ENCODE measurements at regions not wholly inside any gene's neighbourhood (a gene's known extent, or its start where the extent isn't known, plus 50 kb on each side); places are given as distances from the start of the nearest gene placed in this dataset.

DNA sequence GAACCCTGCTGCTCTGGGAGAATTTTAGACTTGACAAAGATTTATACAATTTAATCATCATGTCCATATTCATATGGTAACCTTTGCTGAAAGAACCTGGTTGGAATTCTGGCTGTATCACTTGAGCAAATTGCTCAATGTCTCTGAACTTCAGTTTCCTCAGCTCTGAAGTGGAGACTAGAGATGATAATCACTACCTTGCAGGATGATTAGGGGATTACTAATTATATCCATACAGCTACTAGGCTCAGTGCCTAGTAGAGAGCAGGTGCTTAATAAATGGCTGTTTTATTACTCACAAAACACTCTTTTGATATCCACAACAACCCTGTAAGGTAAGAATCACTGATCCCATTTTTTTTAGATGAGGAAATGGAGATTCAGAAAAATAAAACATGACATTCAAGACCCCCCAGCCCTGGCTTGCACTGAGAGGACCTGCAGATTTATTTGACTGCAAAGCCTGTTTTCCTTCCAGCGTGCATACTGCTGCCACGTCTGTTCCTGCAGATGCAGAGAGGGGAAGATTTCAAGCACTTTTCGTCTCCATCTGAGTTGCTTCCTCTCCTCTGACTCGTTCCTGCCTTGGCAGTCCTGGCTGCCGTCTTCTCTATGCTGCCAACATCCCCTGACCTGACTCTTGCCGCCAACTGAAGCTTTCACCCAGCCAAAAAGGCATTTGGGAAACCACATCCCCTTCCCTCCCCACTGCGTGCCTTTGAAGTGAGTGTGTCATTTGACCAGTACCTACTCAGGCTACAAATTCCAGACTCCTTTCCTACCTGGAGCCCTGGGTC is 203.0 kb downstream of the PLPP3 start:
- TF ChIP-seq EZH2 (IDR thresholded peaks at IDR 0.05) = no peak
- TF ChIP-seq FOXP2 (optimal IDR thresholded peaks at IDR 0.05; ENCODE audit: control extremely low read depth, extremely low read length, insufficient read depth) = no peak
- TF ChIP-seq POLR2AphosphoS5 (IDR thresholded peaks at IDR 0.05; ENCODE audit: borderline replicate concordance, low read depth, low read length) = no peak
